ENCODE measurements at regions not wholly inside any gene's neighbourhood (a gene's known extent, or its start where the extent isn't known, plus 50 kb on each side); places are given as distances from the start of the nearest gene placed in this dataset.

DNA sequence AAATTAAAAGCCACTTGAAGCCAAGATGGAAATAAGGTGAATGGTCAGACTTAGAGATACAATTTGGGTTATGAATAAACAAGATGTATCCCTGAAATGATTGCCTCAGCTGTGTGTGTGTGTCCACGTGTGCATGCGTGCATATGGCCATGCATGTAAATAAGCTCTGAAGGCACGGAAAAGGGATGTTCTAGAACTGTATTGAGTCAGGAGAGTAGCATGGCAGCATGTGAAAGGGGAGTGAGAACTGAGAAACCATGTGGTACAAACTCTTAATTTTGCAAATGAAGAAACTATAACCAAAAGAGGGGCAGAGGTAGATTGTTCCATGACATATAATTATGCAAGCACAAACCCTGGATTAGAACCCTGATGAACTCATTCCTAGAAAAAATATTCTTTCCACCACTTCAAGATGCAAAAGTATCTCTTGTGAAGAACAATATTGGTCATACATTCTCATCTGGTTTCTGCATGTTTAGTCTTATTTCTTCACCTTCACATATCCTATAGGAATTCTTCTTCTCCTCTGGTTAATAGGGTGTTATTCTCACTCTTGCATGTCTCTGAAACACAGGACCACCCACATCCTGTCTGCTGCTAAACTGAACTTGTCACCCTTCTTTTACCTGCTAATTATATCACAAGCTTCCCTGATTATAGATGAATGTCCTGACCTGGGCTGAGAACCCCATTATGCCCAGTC lies 455.8 kb downstream of the SETBP1 start:
- TF ChIP-seq, protein P1, sequence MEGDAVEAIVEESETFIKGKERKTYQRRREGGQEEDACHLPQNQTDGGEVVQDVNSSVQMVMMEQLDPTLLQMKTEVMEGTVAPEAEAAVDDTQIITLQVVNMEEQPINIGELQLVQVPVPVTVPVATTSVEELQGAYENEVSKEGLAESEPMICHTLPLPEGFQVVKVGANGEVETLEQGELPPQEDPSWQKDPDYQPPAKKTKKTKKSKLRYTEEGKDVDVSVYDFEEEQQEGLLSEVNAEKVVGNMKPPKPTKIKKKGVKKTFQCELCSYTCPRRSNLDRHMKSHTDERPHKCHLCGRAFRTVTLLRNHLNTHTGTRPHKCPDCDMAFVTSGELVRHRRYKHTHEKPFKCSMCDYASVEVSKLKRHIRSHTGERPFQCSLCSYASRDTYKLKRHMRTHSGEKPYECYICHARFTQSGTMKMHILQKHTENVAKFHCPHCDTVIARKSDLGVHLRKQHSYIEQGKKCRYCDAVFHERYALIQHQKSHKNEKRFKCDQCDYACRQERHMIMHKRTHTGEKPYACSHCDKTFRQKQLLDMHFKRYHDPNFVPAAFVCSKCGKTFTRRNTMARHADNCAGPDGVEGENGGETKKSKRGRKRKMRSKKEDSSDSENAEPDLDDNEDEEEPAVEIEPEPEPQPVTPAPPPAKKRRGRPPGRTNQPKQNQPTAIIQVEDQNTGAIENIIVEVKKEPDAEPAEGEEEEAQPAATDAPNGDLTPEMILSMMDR (IDR thresholded peaks at IDR 0.05): no peak
- TF ChIP-seq POLR2A (IDR thresholded peaks at IDR 0.05): no peak
